ENCODE measurements at regions not wholly inside any gene's neighbourhood (a gene's known extent, or its start where the extent isn't known, plus 50 kb on each side); places are given as distances from the start of the nearest gene placed in this dataset.
"Not testable (repeated sequence)": the region's sequence is repeated elsewhere in the genome, so short reads cannot be mapped to it uniquely, and the experiment has no call there.

GRCh38 chr3:151550025-151550618 lies 89.3 kb upstream of the IGSF10 start:
- DNase-seq = no peak

DNA sequence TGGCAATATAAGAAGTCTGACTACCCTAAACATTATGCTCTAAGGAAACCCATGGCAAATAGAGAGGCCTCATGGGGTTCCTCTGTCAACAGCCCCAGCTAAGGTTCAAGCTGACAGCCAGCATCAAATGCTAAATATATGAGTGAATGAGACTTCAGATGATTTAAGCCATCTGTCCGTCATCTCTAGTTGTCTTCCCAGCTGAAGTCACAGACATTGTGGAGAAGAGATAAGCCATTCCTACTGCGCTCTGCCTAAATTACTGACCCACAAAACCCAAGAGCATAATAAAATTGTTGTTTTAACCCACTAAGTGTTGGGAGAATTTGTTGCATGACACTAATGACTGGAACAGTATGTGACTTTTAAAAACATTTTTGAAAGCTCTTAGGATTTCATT lies 87.3 kb upstream of the IGSF10 start:
- no peak for DNase-seq

- no peak for DNase-seq
Observed at GRCh38 chr3:151544164-151544548, 83.3 kb upstream of the IGSF10 start.

- no peak for DNase-seq
Observed at GRCh38 chr3:151541178-151541577, 80.3 kb upstream of the IGSF10 start.

DNA sequence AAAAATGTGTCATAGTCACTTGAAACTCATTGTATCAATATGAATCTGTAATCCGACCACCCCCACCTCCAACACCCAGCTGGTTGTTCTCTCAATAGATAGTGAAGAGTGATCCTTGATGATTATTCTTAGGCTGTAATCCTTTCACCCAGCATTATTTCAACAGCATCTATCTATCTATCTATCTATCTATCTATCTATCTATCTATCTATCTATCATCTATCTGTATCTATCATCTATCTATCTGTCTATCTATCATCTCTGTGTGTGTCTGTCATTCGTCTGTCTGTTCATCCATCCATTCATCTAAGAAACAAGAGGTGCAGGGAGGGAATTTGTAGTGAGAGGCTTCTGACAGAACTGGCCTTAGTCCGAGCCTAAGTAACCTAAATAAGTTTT lies 78.7 kb upstream of the IGSF10 start:
- DNase-seq = no peak

DNA sequence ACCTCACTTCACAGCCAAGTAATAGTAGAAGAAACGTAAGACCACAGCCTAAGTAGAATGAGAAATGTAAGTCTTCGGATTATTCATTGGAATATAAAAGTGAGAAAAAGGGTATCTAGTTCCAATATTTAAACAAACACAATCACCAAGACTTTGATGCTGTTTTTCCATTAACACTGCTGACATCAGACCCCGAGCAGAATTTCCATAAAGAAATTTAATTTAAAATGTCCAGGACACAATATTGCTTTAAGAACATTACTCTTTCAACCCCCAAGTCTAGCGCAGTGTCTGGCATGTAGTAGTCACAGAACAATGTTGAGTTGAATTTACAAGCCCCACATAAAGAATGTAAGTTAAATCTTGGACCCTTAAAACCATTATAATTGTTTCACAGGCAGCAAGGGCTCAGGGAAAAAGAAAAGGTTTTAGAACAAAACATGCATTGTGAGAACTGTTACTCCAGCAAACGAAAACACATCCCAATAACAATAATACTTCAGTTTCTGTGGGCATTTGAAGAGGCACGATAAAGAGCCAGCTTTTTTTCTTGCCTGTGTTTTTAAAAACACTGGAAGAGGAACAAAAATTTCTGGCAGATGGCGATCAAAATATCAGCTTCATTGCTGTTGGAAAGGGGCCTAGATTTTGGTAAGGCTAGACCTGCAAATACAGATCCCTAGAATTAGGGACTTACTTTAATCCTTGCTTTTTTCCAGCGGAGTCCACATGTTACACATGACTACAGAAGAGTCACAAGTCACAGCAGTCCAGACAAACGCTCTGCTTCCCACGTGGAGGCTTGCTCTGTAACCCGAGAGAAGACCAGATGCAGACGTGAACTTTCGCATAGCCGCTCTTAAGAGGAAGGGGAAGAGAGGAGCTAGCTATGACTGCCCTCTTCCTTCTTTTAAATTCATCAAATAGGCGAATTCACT lies 77.9 kb upstream of the IGSF10 start:
- DNase-seq = no peak

DNA sequence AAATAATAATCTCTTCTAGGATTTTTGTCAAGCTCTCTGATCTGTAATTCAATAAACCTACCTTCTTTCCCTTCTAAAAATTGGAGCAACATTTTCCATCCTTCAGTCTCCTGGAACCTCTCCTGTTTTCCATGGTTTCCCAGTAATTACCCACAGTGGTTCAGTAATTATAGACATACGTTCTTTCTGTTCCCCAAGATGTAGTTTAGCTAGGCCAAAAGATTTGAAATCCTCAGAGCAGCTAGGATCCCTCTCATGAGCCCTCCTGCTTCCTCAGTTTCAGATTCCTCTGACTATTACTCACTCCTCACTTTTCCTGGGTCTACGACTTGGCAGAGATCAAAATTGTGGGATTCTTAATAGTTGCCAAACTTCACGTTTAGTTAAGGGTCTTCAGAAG lies 76.9 kb upstream of the IGSF10 start:
- no peak for DNase-seq

DNA sequence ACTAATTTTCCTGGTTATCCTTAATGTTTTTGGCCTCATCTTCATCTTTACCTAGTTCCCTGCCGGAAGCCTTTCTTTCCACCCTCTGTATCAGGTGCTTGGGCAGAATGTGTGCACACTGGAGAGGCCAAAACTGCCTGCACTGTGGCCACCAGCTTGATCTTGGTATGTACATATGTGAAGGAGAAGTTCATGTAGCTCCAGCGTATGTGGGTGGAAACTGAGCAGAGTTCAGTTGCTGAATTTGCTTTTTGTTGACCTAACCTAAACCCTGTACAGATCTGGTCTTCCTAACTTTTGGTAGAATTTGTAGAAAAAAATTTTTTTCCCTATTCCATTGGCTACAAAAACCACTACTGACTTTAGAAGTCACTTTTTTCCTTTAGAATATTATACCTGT lies 65.9 kb upstream of the IGSF10 start:
- no peak for DNase-seq

DNA sequence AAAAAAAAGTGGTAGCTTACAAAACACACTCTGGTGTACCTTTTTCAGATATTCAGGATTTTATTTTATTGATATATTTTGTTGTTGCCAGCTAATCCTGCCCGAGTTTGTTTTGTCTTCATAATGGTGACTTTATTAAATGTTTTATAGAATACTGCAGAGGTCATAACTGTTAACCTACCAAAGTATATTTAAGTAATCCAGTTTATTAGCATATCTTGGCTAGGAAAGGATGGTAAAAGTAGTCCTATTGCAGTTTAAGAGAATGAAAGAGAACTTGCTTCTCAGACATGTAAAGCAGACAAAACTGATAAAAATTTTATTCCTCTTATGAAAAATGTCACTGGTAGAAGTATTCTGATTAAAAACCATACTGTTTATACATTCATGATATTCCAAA lies 59.2 kb upstream of the IGSF10 start:
- DNase-seq = no peak

GRCh38 chr3:151511433-151511832 lies 50.6 kb upstream of the IGSF10 start:
- not testable (repeated sequence) for DNase-seq

All from CD4-positive, alpha-beta T cell treated with Interferon gamma for 1 hour (primary cell).